GM20000 (cell line): ENCODE measurements at regions not wholly inside any gene's neighbourhood (a gene's known extent, or its start where the extent isn't known, plus 50 kb on each side); places are given as distances from the start of the nearest gene placed in this dataset.

ENCODE experiments used
- DNase-seq: peaks from one replicate; pipeline ENCODE4 v3.0.0; 2012; ENCODE audit warnings: low spot score
- TF ChIP-seq, protein P1 (sequence below): IDR thresholded peaks from 2 replicates; pipeline ENCODE4 v1.5.1; 2012; ENCODE audit warnings: mild to moderate bottlenecking, control low read depth; ENCODE audit errors: extremely low read depth, missing control alignments

DNA sequence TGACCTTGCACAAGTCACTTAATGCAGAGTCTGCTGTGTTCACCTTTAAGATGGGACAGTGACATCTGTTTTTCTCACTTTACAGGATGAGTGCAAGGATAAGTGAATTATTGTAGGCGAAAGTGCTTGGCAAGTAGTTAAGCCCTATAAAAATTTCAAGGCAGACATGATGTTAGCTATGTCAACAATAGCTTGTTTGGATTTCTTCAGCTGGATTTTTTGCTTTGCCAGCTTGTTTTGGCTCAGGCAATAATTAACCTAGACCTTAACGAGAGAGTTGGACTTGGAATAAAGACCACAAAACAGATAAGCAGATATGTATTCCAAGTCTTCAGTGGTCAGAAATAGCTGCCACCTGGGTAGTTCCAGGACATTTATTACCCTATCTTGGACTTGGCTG lies 255.2 kb downstream of the ARL4A start:
- TF ChIP-seq, protein P1, sequence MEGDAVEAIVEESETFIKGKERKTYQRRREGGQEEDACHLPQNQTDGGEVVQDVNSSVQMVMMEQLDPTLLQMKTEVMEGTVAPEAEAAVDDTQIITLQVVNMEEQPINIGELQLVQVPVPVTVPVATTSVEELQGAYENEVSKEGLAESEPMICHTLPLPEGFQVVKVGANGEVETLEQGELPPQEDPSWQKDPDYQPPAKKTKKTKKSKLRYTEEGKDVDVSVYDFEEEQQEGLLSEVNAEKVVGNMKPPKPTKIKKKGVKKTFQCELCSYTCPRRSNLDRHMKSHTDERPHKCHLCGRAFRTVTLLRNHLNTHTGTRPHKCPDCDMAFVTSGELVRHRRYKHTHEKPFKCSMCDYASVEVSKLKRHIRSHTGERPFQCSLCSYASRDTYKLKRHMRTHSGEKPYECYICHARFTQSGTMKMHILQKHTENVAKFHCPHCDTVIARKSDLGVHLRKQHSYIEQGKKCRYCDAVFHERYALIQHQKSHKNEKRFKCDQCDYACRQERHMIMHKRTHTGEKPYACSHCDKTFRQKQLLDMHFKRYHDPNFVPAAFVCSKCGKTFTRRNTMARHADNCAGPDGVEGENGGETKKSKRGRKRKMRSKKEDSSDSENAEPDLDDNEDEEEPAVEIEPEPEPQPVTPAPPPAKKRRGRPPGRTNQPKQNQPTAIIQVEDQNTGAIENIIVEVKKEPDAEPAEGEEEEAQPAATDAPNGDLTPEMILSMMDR: no peak
- DNase-seq: no peak

DNA sequence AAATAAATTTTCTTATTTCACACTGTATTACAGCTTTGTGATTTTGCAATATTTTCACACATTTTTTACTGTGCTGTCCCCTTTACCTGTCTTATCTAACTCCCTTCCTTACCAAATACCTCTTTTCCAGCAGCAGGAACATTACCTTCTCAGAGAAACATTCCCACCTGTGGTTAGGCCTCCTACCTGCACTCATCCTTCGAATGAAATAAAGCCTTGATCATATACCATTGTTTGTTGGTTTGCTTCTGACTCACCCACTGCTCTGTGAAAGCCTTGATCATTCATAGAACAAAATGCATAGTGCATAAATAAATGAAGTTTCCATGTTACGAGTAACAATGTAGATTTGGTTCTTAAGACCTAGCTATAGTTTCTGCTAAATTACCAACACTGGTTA lies 256.3 kb downstream of the ARL4A start:
- no peak for DNase-seq
- TF ChIP-seq, protein P1: no peak

DNA sequence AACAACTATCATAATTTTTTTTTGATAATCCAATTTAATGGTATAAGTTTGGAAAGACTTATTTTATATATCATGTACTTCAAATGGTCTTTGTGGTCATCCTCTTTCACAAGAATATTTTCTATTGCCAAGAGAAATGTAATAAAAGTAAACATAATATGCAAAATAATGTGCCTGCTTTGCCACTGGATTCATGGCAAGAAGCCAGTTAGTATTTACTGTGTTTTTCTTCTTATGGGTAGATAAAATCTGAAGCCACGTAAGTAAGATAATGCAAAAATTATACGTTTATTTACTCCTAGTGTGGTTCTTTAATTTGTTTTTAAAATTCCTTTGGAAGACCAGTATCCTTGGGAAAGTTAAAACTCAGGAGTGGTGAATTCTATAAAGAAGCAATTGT lies 258.5 kb downstream of the ARL4A start:
- TF ChIP-seq, protein P1: no peak
- no peak for DNase-seq

DNA sequence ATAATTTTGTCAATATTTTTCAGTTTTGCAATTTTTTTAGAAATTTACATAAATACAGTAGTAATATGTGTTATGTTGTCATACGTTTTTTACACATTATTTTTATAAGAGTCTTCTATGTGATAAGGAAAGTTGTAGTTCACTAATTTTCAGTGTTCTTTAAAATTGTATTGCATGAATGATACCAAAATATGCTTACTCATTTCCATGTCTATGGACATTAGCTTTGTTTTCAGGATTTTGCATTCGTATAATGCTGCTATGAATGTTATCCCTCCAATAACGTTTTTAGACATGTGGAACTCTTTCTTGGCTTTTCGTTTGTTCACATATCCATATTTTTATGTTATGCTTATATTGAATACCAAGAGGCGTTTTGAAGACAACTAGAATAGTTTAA lies 260.0 kb downstream of the ARL4A start:
- DNase-seq: no peak
- TF ChIP-seq, protein P1: no peak

DNA sequence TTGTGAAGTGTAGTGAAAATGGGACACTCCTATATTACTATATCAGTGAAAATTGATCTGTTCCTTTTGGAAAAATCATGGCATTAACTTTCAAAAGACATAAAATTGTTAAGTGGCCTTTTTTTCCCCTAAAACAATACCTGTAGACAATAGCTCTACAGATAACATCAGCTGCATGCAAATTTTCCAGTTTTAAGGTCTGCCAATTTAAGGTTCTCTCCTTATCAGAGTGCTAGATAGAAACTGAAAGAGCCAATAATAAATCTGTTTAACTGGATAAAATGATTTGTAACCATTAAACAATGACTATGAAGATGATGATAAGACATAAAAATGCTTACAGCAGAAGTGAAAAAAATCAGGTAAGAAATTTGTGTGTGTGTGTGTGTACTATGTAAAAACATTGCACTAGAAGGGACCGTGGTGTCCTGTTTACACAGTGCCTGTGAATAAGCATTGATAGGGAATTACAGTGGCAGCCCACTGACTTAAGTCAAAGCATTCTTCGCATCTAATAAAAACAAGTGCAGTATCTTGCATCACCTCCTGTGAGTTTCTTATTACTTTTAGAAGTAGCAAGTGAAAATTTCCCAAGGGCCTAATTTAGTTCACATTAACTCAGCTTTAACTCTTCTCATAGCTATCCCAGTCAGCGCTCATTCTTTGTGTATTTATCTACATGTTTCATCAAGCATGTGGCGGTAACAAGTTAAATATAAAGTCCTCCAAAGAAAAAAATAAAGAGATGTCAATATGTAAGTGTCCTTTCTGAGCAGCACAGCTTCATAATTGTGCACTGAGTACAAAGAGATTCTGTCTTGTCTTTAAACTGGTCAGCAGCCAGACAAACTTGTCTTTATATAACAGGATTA lies 261.9 kb downstream of the ARL4A start:
- TF ChIP-seq, protein P1: no peak
- DNase-seq: no peak

DNA sequence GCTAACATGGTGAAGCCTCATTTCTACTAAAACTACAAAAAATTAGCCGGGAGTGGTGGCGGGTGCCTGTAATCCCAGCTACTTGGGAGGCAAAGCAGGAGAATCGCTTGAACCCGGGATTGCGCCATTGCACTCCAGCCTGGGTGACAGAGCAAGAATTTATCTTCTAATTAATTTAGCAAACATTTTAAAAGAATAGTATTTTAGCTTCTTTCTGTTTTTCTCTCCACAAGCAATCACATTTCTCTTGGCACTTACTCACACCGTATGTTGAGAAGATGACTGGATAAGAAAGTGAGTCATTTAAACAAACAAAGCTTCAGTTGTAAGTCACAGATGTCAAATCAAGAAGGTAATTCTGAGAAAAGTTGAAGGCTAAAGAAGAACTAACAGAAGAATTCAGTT lies 264.0 kb downstream of the ARL4A start:
- no peak for DNase-seq
- TF ChIP-seq, protein P1: no peak

DNA sequence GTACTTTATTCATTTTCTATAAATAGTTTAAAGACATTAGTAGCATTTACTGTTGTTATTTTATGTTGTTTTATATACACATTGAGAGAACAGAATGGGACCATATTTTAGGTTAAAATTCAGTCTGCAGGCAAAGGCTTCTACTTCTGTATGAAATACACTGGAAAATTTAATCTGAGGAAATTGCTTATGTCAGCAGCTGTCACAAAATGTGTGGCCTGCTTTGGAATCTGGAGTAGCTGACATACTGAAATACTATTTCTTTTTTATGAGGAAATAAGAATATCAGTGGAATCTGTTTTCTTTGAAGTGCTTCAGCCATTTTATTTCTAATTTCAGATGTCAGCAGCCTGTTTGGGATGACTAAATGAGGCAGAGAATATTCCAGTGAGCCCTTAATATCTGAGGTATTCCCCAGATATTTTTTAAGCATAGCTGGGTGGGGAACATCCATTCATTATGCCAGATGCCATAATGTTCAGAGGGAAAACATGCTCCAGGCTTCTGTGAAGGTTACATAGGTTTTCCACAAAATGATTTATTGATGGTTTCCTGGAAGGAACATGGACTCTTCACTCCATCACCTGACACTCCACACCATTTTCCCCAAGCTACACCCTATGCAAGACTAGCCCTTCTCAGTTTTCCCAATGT lies 267.1 kb downstream of the ARL4A start:
- TF ChIP-seq, protein P1: no peak
- no peak for DNase-seq
